ENCODE measurements at regions not wholly inside any gene's neighbourhood (a gene's known extent, or its start where the extent isn't known, plus 50 kb on each side); places are given as distances from the start of the nearest gene placed in this dataset.

GRCh38 chr6:74588094-74588832 lies 617.6 kb downstream of the COL12A1 start:
- TF ChIP-seq CTCF (conservative IDR thresholded peaks at IDR 0.05; ENCODE audit: low read depth, low read length) = no peak
- no peak overlapping the region for H3K4me3 ChIP-seq (ENCODE audit: low read depth, low read length)
- DNase-seq (ENCODE audit: low read depth) = no peak

- DNase-seq (ENCODE audit: low read depth) = no peak
- TF ChIP-seq CTCF (conservative IDR thresholded peaks at IDR 0.05; ENCODE audit: low read depth, low read length) = no peak
- no peak overlapping the region for H3K4me3 ChIP-seq (ENCODE audit: low read depth, low read length)
These were observed 618.5 kb downstream of the COL12A1 start for GRCh38 chr6:74587386-74587785.

GRCh38 chr6:74585753-74586152 lies 620.1 kb downstream of the COL12A1 start:
- H3K4me3 ChIP-seq (ENCODE audit: low read depth, low read length) = no peak overlapping the region
- peak; percentile 63 for DNase-seq (ENCODE audit: low read depth)
- TF ChIP-seq CTCF (conservative IDR thresholded peaks at IDR 0.05; ENCODE audit: low read depth, low read length) = no peak

- no peak overlapping the region for H3K4me3 ChIP-seq (ENCODE audit: low read depth, low read length)
- DNase-seq (ENCODE audit: low read depth) = no peak
- no peak for TF ChIP-seq CTCF (conservative IDR thresholded peaks at IDR 0.05; ENCODE audit: low read depth, low read length)
These were observed 624.2 kb downstream of the COL12A1 start for GRCh38 chr6:74581681-74582080.

- no peak for TF ChIP-seq CTCF (conservative IDR thresholded peaks at IDR 0.05; ENCODE audit: low read depth, low read length)
- DNase-seq (ENCODE audit: low read depth) = no peak
- H3K4me3 ChIP-seq (ENCODE audit: low read depth, low read length) = no peak overlapping the region
These were observed 626.1 kb downstream of the COL12A1 start for GRCh38 chr6:74579794-74580193.

GRCh38 chr6:74579047-74579446 lies 626.8 kb downstream of the COL12A1 start:
- DNase-seq (ENCODE audit: low read depth) = no peak
- no peak for TF ChIP-seq CTCF (conservative IDR thresholded peaks at IDR 0.05; ENCODE audit: low read depth, low read length)
- no peak overlapping the region for H3K4me3 ChIP-seq (ENCODE audit: low read depth, low read length)

GRCh38 chr6:74578339-74578738 lies 627.5 kb downstream of the COL12A1 start:
- TF ChIP-seq CTCF (conservative IDR thresholded peaks at IDR 0.05; ENCODE audit: low read depth, low read length) = no peak
- peak; percentile 70 for DNase-seq (ENCODE audit: low read depth)
- H3K4me3 ChIP-seq (ENCODE audit: low read depth, low read length) = no peak overlapping the region
